ENCODE measurements at regions not wholly inside any gene's neighbourhood (a gene's known extent, or its start where the extent isn't known, plus 50 kb on each side); places are given as distances from the start of the nearest gene placed in this dataset.

GRCh38 chr5:39533749-39534148, 109.0 kb upstream of the DAB2 start:
- TF ChIP-seq, protein P1, sequence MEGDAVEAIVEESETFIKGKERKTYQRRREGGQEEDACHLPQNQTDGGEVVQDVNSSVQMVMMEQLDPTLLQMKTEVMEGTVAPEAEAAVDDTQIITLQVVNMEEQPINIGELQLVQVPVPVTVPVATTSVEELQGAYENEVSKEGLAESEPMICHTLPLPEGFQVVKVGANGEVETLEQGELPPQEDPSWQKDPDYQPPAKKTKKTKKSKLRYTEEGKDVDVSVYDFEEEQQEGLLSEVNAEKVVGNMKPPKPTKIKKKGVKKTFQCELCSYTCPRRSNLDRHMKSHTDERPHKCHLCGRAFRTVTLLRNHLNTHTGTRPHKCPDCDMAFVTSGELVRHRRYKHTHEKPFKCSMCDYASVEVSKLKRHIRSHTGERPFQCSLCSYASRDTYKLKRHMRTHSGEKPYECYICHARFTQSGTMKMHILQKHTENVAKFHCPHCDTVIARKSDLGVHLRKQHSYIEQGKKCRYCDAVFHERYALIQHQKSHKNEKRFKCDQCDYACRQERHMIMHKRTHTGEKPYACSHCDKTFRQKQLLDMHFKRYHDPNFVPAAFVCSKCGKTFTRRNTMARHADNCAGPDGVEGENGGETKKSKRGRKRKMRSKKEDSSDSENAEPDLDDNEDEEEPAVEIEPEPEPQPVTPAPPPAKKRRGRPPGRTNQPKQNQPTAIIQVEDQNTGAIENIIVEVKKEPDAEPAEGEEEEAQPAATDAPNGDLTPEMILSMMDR (optimal IDR thresholded peaks at IDR 0.05 in 1 of 3, IDR thresholded peaks at IDR 0.05 in 1 of 3, conservative IDR thresholded peaks at IDR 0.05 in 1 of 3; ENCODE audit: extremely low read depth in 1 of 3, insufficient read depth in 2 of 3, low read length in 3 of 3) = no peak
- TF ChIP-seq EZH2 (IDR thresholded peaks at IDR 0.05; ENCODE audit: low read length) = no peak
